ENCODE measurements at regions not wholly inside any gene's neighbourhood (a gene's known extent, or its start where the extent isn't known, plus 50 kb on each side); places are given as distances from the start of the nearest gene placed in this dataset.

- Mint-ChIP-seq H3K27ac (no peak overlapping the region), H3K36me3 (ENCODE audit: low read depth) (no peaks in the 10 kb centered on the region), H3K4me3 (no peak overlapping the region), H3K9me3 (peaks cover 10% of the 10 kb centered on the region), H3K27me3 (no peaks in the 10 kb centered on the region), H3K4me1 (peaks cover 10% of the 10 kb centered on the region)
- DNase-seq (no peak), ATAC-seq (ENCODE audit: low read depth) (no peak)
- TF ChIP-seq, protein P1, sequence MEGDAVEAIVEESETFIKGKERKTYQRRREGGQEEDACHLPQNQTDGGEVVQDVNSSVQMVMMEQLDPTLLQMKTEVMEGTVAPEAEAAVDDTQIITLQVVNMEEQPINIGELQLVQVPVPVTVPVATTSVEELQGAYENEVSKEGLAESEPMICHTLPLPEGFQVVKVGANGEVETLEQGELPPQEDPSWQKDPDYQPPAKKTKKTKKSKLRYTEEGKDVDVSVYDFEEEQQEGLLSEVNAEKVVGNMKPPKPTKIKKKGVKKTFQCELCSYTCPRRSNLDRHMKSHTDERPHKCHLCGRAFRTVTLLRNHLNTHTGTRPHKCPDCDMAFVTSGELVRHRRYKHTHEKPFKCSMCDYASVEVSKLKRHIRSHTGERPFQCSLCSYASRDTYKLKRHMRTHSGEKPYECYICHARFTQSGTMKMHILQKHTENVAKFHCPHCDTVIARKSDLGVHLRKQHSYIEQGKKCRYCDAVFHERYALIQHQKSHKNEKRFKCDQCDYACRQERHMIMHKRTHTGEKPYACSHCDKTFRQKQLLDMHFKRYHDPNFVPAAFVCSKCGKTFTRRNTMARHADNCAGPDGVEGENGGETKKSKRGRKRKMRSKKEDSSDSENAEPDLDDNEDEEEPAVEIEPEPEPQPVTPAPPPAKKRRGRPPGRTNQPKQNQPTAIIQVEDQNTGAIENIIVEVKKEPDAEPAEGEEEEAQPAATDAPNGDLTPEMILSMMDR (IDR thresholded peaks at IDR 0.05) = no peak
- intact Hi-C loops (cut with micrococcal nuclease) = no loop called here
- POLR2A ChIA-PET = interaction anchor here (0.6 kb wide), 1 partner anchor 18 kb away, joined by 7 read pairs; no protein-coding TSS in a partner anchor
- CTCF ChIA-PET = no interaction called here
Measured at GRCh38 chr10:4170181-4170580, 385.2 kb upstream of the KLF6 start.

- ChIA-PET CTCF (no interaction called here), POLR2A (interaction anchor here (0.5 kb wide), 1 partner anchor 26 kb away, joined by 3 read pairs; no protein-coding TSS in a partner anchor)
- H3K36me3 Mint-ChIP-seq (ENCODE audit: low read depth) = no peaks in the 10 kb centered on the region
- ATAC-seq (ENCODE audit: low read depth) (no peak), DNase-seq (no peak)
- H3K4me3 Mint-ChIP-seq = no peak overlapping the region
- intact Hi-C loops (cut with micrococcal nuclease) = no loop called here
- H3K27ac Mint-ChIP-seq = no peak overlapping the region
- no peaks in the 10 kb centered on the region for H3K27me3 Mint-ChIP-seq
- H3K9me3 Mint-ChIP-seq = peaks cover 10% of the 10 kb centered on the region
- TF ChIP-seq, protein P1 (IDR thresholded peaks at IDR 0.05) = no peak
- peaks cover 9% of the 10 kb centered on the region for H3K4me1 Mint-ChIP-seq
Measured at GRCh38 chr10:4169448-4169847, 384.4 kb upstream of the KLF6 start.

DNA sequence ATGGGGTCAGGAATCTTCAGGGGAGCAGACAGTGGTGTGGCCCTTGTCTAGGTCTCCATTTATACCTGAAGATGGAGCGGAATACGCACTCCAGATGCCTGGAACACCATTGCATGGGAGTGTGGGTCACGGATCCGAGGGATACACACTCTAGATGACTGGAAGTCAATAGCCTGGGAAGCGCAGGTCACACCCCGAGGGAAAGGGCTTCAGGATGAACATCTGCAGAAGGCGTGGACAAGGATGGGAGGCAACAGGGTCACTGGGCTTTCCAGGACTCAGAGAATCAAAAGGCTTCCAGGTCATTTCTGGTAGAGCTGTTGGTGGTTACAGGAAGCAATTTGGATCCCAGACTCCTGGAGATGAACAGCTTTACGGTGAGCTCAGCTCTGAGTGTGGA, 382.2 kb upstream of the KLF6 start:
- no peak overlapping the region for H3K27ac Mint-ChIP-seq
- CTCF ChIA-PET = no interaction called here

DNA sequence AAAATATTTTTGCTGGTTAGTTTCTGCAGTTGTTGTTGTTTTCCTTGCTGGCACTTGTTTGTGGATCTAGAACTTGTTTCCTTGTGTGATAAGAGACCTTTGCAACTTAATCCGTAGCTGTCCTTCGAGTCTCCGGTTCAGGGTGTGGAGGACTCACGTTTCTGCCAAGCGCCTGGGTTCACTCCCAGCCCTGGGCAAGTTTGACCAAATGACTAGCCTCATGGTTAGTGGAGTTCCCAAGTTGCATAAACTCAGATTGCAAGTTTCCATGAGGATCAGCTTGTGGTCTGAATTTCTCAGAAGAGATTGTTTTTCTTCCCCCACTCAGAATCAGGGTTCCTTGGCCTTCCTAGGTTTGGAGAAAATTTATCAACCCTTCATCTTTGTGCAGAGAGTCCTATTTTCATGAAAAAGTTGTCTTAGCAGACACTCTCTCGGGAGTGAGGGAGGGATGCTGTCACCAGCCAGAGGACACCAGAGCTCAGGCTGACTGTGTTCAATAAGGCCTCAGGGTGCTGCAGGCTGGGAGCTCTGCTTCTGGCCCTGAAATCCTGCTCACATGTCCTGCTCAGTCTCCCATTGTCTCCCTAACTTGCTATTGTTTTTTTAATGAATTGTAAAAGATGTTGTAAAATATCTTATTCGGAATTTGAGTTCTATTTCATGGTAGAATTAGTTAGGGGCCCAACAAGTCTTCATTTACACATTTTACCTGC, 377.7 kb upstream of the KLF6 start:
- Mint-ChIP-seq H3K27me3 (no peaks in the 10 kb centered on the region), H3K9me3 (no peaks in the 10 kb centered on the region), H3K36me3 (ENCODE audit: low read depth) (no peaks in the 10 kb centered on the region), H3K4me3 (no peak overlapping the region), H3K4me1 (peaks cover 9% of the 10 kb centered on the region), H3K27ac (no peak overlapping the region)
- ChIA-PET POLR2A (no interaction called here), CTCF (no interaction called here)
- intact Hi-C loops (cut with micrococcal nuclease) = no loop called here
- TF ChIP-seq, protein P1 (IDR thresholded peaks at IDR 0.05) = no peak
- DNase-seq (no peak), ATAC-seq (ENCODE audit: low read depth) (no peak)

More for the DNA sequence above, 382.2 kb upstream of the KLF6 start:
- no peak overlapping the region for H3K4me3 Mint-ChIP-seq
- TF ChIP-seq, protein P1 (IDR thresholded peaks at IDR 0.05) = no peak
- ATAC-seq (ENCODE audit: low read depth) (no peak), DNase-seq (no peak)
- peaks cover 3% of the 10 kb centered on the region for H3K9me3 Mint-ChIP-seq
- H3K36me3 Mint-ChIP-seq (ENCODE audit: low read depth) = no peaks in the 10 kb centered on the region
- peaks cover 9% of the 10 kb centered on the region for H3K4me1 Mint-ChIP-seq
- H3K27me3 Mint-ChIP-seq = no peaks in the 10 kb centered on the region
- intact Hi-C loops (cut with micrococcal nuclease) = no loop called here
- POLR2A ChIA-PET = no interaction called here

DNA sequence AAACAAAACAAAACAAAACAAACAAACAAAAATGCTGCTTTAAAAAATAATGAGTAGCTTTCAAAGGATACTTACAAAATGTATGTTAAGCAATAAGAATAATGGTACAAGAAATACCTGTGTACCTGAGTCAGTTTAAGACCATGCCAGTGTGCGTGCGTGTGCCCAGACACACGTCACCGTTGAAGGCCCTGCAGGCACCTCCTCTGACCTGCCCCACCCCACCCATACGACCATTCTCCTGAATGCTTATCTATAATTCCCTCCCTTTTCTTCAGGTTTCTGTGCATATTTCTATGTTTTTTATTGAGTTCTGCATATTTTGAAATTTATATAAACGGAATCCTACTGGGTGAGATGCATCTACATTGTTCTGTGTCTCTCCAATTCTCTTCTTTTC, 374.2 kb upstream of the KLF6 start:
- H3K36me3 Mint-ChIP-seq (ENCODE audit: low read depth) = no peaks in the 10 kb centered on the region
- TF ChIP-seq, protein P1 (IDR thresholded peaks at IDR 0.05) = no peak
- no peak overlapping the region for H3K4me3 Mint-ChIP-seq
- ATAC-seq (ENCODE audit: low read depth) (no peak), DNase-seq (no peak)
- H3K27me3 Mint-ChIP-seq = no peaks in the 10 kb centered on the region
- ChIA-PET POLR2A (no interaction called here), CTCF (no interaction called here)
- H3K27ac Mint-ChIP-seq = no peak overlapping the region
- intact Hi-C loops (cut with micrococcal nuclease) = no loop called here
- no peaks in the 10 kb centered on the region for H3K9me3 Mint-ChIP-seq
- H3K4me1 Mint-ChIP-seq = peaks cover 9% of the 10 kb centered on the region
